ENCODE measurements at regions not wholly inside any gene's neighbourhood (a gene's known extent, or its start where the extent isn't known, plus 50 kb on each side); places are given as distances from the start of the nearest gene placed in this dataset.

GRCh38 chr16:17853958-17854357, 383.2 kb upstream of the XYLT1 start:
- no peak for TF ChIP-seq POLR2A (IDR thresholded peaks at IDR 0.05)
- TF ChIP-seq CTCF (IDR thresholded peaks at IDR 0.05) = no peak
- no peaks in the 10 kb centered on the region for H3K4me1 ChIP-seq
- intact Hi-C loops (cut with DNase I; ENCODE audit: low total_unique reads) = no loop called here
- no peak overlapping the region for H3K4me3 ChIP-seq
- no peaks in the 10 kb centered on the region for H3K27me3 ChIP-seq
- whole genome bisulfite sequencing, 2 donors = 84 to 87% methylated on average over 5 of the region's 5 CpGs
- H3K9me3 ChIP-seq = no peaks in the 10 kb centered on the region
- H3K36me3 ChIP-seq (ENCODE audit: low read depth, missing control alignments) = no peaks in the 10 kb centered on the region
- H3K27ac ChIP-seq = no peak overlapping the region
- no peak for DNase-seq

GRCh38 chr16:17852977-17853702, 382.4 kb upstream of the XYLT1 start:
- TF ChIP-seq POLR2A (IDR thresholded peaks at IDR 0.05) (no peak), CTCF (IDR thresholded peaks at IDR 0.05) (no peak)
- no peaks in the 10 kb centered on the region for H3K27me3 ChIP-seq
- DNase-seq = no peak
- no peak overlapping the region for H3K27ac ChIP-seq
- H3K36me3 ChIP-seq (ENCODE audit: low read depth, missing control alignments) = no peaks in the 10 kb centered on the region
- H3K4me1 ChIP-seq = no peaks in the 10 kb centered on the region
- H3K9me3 ChIP-seq = no peaks in the 10 kb centered on the region
- 80 to 85% methylated on average over 6 of the region's 6 CpGs for WGBS, 2 donors
- no peak overlapping the region for H3K4me3 ChIP-seq
- intact Hi-C loops (cut with DNase I; ENCODE audit: low total_unique reads) = no loop called here

GRCh38 chr16:17850581-17851250, 380.0 kb upstream of the XYLT1 start:
- no peaks in the 10 kb centered on the region for H3K27me3 ChIP-seq
- H3K36me3 ChIP-seq (ENCODE audit: low read depth, missing control alignments) = no peaks in the 10 kb centered on the region
- H3K9me3 ChIP-seq = no peaks in the 10 kb centered on the region
- no peaks in the 10 kb centered on the region for H3K4me1 ChIP-seq
- TF ChIP-seq POLR2A (IDR thresholded peaks at IDR 0.05) = no peak
- no peak for TF ChIP-seq CTCF (IDR thresholded peaks at IDR 0.05)
- 25 to 30% methylated on average over 16 of the region's 16 CpGs for WGBS, 2 donors
- intact Hi-C loops (cut with DNase I; ENCODE audit: low total_unique reads) = no loop called here
- DNase-seq = no peak
- H3K27ac ChIP-seq = no peak overlapping the region
- no peak overlapping the region for H3K4me3 ChIP-seq

GRCh38 chr16:17847234-17847795, 376.6 kb upstream of the XYLT1 start:
- WGBS, 2 donors = 87 to 92% methylated on average over 6 of the region's 6 CpGs
- H3K27me3 ChIP-seq = no peaks in the 10 kb centered on the region
- no peaks in the 10 kb centered on the region for H3K36me3 ChIP-seq (ENCODE audit: low read depth, missing control alignments)
- H3K4me1 ChIP-seq = no peaks in the 10 kb centered on the region
- no peaks in the 10 kb centered on the region for H3K9me3 ChIP-seq
- no peak overlapping the region for H3K27ac ChIP-seq
- TF ChIP-seq POLR2A (IDR thresholded peaks at IDR 0.05) (no peak), CTCF (IDR thresholded peaks at IDR 0.05) (no peak)
- no peak for DNase-seq
- intact Hi-C loops (cut with DNase I; ENCODE audit: low total_unique reads) = no loop called here
- no peak overlapping the region for H3K4me3 ChIP-seq
